ENCODE measurements at regions not wholly inside any gene's neighbourhood (a gene's known extent, or its start where the extent isn't known, plus 50 kb on each side); places are given as distances from the start of the nearest gene placed in this dataset.
A peak's percentile ranks its signal among the peaks of the same experiment; 100 is the strongest.

DNA sequence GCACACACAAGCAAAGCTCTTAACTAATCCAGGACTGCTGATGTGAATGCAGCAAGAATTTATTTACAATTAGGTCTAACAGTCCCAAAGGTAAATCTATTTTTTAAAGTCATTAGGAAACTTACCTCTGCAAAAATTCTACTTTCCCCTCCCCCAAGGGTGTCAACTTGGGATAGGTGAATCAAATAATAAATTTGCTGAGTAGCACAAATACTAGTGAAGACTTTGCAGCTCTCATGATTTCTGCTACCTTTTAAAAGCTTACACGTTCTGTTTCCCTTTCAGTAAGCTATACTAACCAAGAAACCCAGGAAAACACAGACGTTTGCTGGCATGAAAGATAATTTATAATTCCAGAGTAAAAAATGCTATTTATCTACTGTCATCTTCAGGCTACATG is 296.6 kb upstream of the SLC7A11 start:
- no peak for FAIRE-seq
- TF ChIP-seq POU2F2 (IDR thresholded peaks at IDR 0.05; ENCODE audit: low read depth, low read length) (no peak), POLR2AphosphoS5 (IDR thresholded peaks at IDR 0.05; ENCODE audit: low read depth, low read length) (no peak), PAX5 (IDR thresholded peaks at IDR 0.05; ENCODE audit: insufficient read depth, low read length, severe bottlenecking) (no peak), SPI1 (IDR thresholded peaks at IDR 0.05; ENCODE audit: low read depth, low read length) (no peak), TAF1 (IDR thresholded peaks at IDR 0.05; ENCODE audit: low read depth, low read length) (no peak), POLR2A (IDR thresholded peaks at IDR 0.05; ENCODE audit: low read depth, low read length) (no peak)

DNA sequence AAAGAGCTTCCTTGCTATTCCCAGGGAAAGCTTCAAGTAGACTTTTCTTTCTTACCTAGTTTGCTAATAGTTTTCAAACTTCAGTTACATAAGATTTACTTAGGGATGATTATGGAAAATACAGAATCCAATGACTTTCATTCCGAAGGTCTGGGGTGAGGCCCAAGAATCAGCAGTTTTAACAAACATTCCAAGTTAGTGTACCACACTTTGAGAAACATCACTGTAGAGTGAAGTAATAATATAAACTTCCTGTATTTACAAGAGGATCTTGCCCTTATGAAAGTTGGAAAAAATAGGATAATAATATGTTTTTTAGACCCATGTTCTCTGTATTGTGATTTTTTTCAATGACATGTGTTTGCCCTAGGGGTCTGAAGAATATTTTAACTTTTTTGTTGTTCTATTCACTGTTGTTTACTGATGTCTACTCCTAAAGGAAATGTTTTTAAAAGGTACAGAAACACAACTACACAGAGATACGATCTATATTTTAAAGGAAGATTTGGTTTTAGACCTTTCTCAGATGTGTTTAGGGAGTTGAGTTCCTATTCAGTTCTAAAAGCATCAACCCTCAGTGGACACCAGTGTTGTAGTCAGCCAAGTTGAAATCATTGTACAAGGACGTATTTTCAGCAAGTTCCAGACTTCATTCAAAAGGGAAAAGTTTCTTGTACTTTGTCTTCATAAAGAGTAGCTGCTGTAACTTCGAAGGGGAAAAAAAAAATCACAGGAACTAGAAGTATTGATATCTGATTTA is 295.8 kb upstream of the SLC7A11 start:
- no peak for DNase-seq (ENCODE audit: insufficient read length, low spot score)

More for the DNA sequence above, 296.6 kb upstream of the SLC7A11 start:
- no peak for DNase-seq (ENCODE audit: insufficient read length, low spot score)

DNA sequence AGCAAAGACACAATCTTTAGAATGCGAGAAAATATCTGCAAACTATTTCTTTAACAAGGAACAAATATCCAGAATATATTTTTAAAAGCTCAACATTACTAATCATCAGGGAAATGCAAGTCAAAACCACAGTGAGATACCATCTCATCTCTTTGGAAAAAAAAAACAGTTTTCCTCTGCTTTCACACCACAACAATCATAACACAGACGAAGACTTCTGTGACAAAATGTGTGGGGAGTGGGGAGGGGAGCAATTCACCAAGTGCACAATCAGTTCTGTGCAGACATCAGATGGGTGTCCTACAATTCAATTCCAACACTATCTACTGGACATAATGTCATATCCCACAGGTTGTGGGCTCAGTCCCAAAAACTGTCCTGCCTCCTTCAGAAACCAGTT is 293.2 kb upstream of the SLC7A11 start:
- no peak for FAIRE-seq
- DNase-seq (ENCODE audit: insufficient read length, low spot score), result no peak
- TF ChIP-seq PAX5 (IDR thresholded peaks at IDR 0.05; ENCODE audit: insufficient read depth, low read length, severe bottlenecking), result no peak
- TF ChIP-seq POU2F2 (IDR thresholded peaks at IDR 0.05; ENCODE audit: low read depth, low read length), result no peak
- no peak for TF ChIP-seq SPI1 (IDR thresholded peaks at IDR 0.05; ENCODE audit: low read depth, low read length)

More for the DNA sequence above, 295.8 kb upstream of the SLC7A11 start:
- no peak for FAIRE-seq
- no peak for TF ChIP-seq PAX5 (IDR thresholded peaks at IDR 0.05; ENCODE audit: insufficient read depth, low read length, severe bottlenecking)
- TF ChIP-seq TAF1 (IDR thresholded peaks at IDR 0.05; ENCODE audit: low read depth, low read length), result no peak
- no peak for TF ChIP-seq POU2F2 (IDR thresholded peaks at IDR 0.05; ENCODE audit: low read depth, low read length)
- TF ChIP-seq SPI1 (IDR thresholded peaks at IDR 0.05; ENCODE audit: low read depth, low read length), result no peak
- TF ChIP-seq POLR2A (IDR thresholded peaks at IDR 0.05; ENCODE audit: low read depth, low read length), result no peak
- TF ChIP-seq POLR2AphosphoS5 (IDR thresholded peaks at IDR 0.05; ENCODE audit: low read depth, low read length), result no peak

DNA sequence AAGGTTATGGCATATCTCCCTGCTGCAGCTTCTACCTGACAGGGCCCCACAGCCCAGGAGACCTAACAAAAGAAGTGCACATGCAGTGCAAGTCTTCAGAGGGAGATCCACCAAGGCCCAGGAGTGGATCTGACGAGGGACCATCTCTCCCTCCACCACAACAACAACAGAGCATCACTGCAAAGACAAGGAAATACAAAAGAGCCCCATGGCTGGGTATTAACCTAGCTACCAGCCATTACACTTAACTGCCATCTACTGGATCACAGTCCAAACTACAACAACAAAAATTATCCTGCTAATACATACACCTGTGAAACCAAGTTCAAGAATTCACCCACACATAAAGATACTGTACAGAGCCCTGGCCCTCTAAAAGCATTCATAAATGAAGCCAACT is 280.2 kb upstream of the SLC7A11 start:
- FAIRE-seq (peak; percentile 31), DNase-seq (ENCODE audit: insufficient read length, low spot score) (no peak)
- TF ChIP-seq POLR2A (IDR thresholded peaks at IDR 0.05; ENCODE audit: low read depth, low read length), result no peak
- no peak for TF ChIP-seq SPI1 (IDR thresholded peaks at IDR 0.05; ENCODE audit: low read depth, low read length)
- TF ChIP-seq TAF1 (IDR thresholded peaks at IDR 0.05; ENCODE audit: low read depth, low read length), result no peak
- TF ChIP-seq PAX5 (IDR thresholded peaks at IDR 0.05; ENCODE audit: insufficient read depth, low read length, severe bottlenecking), result no peak
- TF ChIP-seq POLR2AphosphoS5 (IDR thresholded peaks at IDR 0.05; ENCODE audit: low read depth, low read length), result no peak
- TF ChIP-seq POU2F2 (IDR thresholded peaks at IDR 0.05; ENCODE audit: low read depth, low read length), result no peak

DNA sequence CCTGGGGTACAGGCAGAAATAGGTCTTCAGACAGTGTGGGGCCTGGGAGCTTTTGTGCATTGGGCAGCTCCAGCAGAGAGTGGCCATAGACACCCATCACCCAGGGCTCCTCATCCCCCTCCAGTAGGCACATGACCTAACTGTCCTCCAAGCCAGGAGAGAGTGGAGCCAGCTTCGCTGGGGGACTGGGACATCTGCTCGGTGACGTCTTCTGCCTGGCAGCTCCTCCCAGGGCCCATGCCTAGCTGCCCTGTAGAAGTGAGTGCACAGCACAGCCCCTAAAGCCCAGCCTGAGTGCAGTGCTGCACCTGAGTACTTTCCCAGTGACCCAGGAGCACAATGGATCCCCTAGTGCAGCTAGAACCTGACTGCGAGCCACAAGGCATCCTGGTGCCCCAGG is 279.7 kb upstream of the SLC7A11 start:
- FAIRE-seq (no peak), DNase-seq (ENCODE audit: insufficient read length, low spot score) (no peak)
- TF ChIP-seq POLR2AphosphoS5 (IDR thresholded peaks at IDR 0.05; ENCODE audit: low read depth, low read length) (no peak), POU2F2 (IDR thresholded peaks at IDR 0.05; ENCODE audit: low read depth, low read length) (no peak), PAX5 (IDR thresholded peaks at IDR 0.05; ENCODE audit: insufficient read depth, low read length, severe bottlenecking) (no peak), POLR2A (IDR thresholded peaks at IDR 0.05; ENCODE audit: low read depth, low read length) (no peak), TAF1 (IDR thresholded peaks at IDR 0.05; ENCODE audit: low read depth, low read length) (no peak), SPI1 (IDR thresholded peaks at IDR 0.05; ENCODE audit: low read depth, low read length) (no peak)

DNA sequence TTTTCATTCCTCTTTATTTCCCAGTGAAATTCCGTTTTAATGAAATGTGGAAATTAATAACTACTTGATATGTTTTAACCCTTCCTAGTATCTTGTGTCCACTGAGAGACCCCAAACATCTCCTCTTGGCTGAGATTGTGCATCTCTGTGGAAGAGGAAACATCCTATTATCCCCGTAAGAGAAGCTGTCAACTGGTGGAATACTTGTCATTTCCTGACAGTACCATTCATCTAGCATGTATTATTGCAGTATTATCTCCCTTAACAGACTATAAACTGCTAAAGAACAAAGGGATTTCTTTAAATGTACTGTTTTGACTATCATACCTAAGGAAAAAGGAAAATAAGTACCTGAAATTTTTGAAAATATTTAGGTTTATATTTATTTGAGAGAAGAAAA is 277.3 kb upstream of the SLC7A11 start:
- TF ChIP-seq POLR2AphosphoS5 (IDR thresholded peaks at IDR 0.05; ENCODE audit: low read depth, low read length) (no peak), TAF1 (IDR thresholded peaks at IDR 0.05; ENCODE audit: low read depth, low read length) (no peak), POLR2A (IDR thresholded peaks at IDR 0.05; ENCODE audit: low read depth, low read length) (no peak), SPI1 (IDR thresholded peaks at IDR 0.05; ENCODE audit: low read depth, low read length) (no peak), PAX5 (IDR thresholded peaks at IDR 0.05; ENCODE audit: insufficient read depth, low read length, severe bottlenecking) (no peak)
- DNase-seq (ENCODE audit: insufficient read length, low spot score), result no peak
- no peak for FAIRE-seq

- FAIRE-seq (no peak), DNase-seq (ENCODE audit: insufficient read length, low spot score) (no peak)
- no peak for TF ChIP-seq TAF1 (IDR thresholded peaks at IDR 0.05; ENCODE audit: low read depth, low read length)
- no peak for TF ChIP-seq POU2F2 (IDR thresholded peaks at IDR 0.05; ENCODE audit: low read depth, low read length)
- no peak for TF ChIP-seq SPI1 (IDR thresholded peaks at IDR 0.05; ENCODE audit: low read depth, low read length)
- TF ChIP-seq PAX5 (IDR thresholded peaks at IDR 0.05; ENCODE audit: insufficient read depth, low read length, severe bottlenecking), result no peak
- TF ChIP-seq POLR2AphosphoS5 (IDR thresholded peaks at IDR 0.05; ENCODE audit: low read depth, low read length), result no peak
These were observed 271.4 kb upstream of the SLC7A11 start for GRCh38 chr4:138513535-138513934.

- FAIRE-seq (no peak), DNase-seq (ENCODE audit: insufficient read length, low spot score) (no peak)
- TF ChIP-seq POLR2A (IDR thresholded peaks at IDR 0.05; ENCODE audit: low read depth, low read length) (no peak), SPI1 (IDR thresholded peaks at IDR 0.05; ENCODE audit: low read depth, low read length) (no peak), POLR2AphosphoS5 (IDR thresholded peaks at IDR 0.05; ENCODE audit: low read depth, low read length) (no peak), PAX5 (IDR thresholded peaks at IDR 0.05; ENCODE audit: insufficient read depth, low read length, severe bottlenecking) (no peak), POU2F2 (IDR thresholded peaks at IDR 0.05; ENCODE audit: low read depth, low read length) (no peak), TAF1 (IDR thresholded peaks at IDR 0.05; ENCODE audit: low read depth, low read length) (no peak)
These were observed 270.6 kb upstream of the SLC7A11 start for GRCh38 chr4:138512756-138513155.

GRCh38 chr4:138510053-138510452 is 267.9 kb upstream of the SLC7A11 start:
- no peak for DNase-seq (ENCODE audit: insufficient read length, low spot score)
- no peak for TF ChIP-seq TAF1 (IDR thresholded peaks at IDR 0.05; ENCODE audit: low read depth, low read length)
- TF ChIP-seq POU2F2 (IDR thresholded peaks at IDR 0.05; ENCODE audit: low read depth, low read length), result no peak
- TF ChIP-seq POLR2A (IDR thresholded peaks at IDR 0.05; ENCODE audit: low read depth, low read length), result no peak
- TF ChIP-seq POLR2AphosphoS5 (IDR thresholded peaks at IDR 0.05; ENCODE audit: low read depth, low read length), result no peak
- no peak for TF ChIP-seq SPI1 (IDR thresholded peaks at IDR 0.05; ENCODE audit: low read depth, low read length)
- TF ChIP-seq PAX5 (IDR thresholded peaks at IDR 0.05; ENCODE audit: insufficient read depth, low read length, severe bottlenecking), result no peak
- no peak for FAIRE-seq

GRCh38 chr4:138509346-138509745 is 267.2 kb upstream of the SLC7A11 start:
- TF ChIP-seq POU2F2 (IDR thresholded peaks at IDR 0.05; ENCODE audit: low read depth, low read length), result no peak
- TF ChIP-seq SPI1 (IDR thresholded peaks at IDR 0.05; ENCODE audit: low read depth, low read length), result no peak
- TF ChIP-seq POLR2A (IDR thresholded peaks at IDR 0.05; ENCODE audit: low read depth, low read length), result no peak
- no peak for TF ChIP-seq TAF1 (IDR thresholded peaks at IDR 0.05; ENCODE audit: low read depth, low read length)
- no peak for TF ChIP-seq POLR2AphosphoS5 (IDR thresholded peaks at IDR 0.05; ENCODE audit: low read depth, low read length)
- TF ChIP-seq PAX5 (IDR thresholded peaks at IDR 0.05; ENCODE audit: insufficient read depth, low read length, severe bottlenecking), result no peak
- DNase-seq (ENCODE audit: insufficient read length, low spot score) (no peak), FAIRE-seq (no peak)

Data from GM12891 (cell line).